Hepatocyte (in vitro differentiated cells): ENCODE measurements at regions not wholly inside any gene's neighbourhood (a gene's known extent, or its start where the extent isn't known, plus 50 kb on each side); places are given as distances from the start of the nearest gene placed in this dataset.

Experiments used
- CTCF ChIP-seq: fragments of 200-600 bp; sonication (generic); IDR thresholded peaks from 2 replicates; pipeline ENCODE4 v1.5.1; 2016; ENCODE audit warnings: antibody characterized with exemption, mild to moderate bottlenecking; ENCODE audit not compliant: poor library complexity
- EZH2phosphoT487 ChIP-seq: fragments of 200-600 bp; sonication (generic); IDR thresholded peaks from one replicate; pipeline ENCODE4 v1.6.1; 2018; ENCODE audit warnings: antibody characterized with exemption, mild to moderate bottlenecking, low read depth, moderate library complexity; ENCODE audit not compliant: unreplicated experiment, severe bottlenecking

- TF ChIP-seq CTCF: no peak
- TF ChIP-seq EZH2phosphoT487: no peak
These were observed 242.7 kb downstream of the CLIC5 start for GRCh38 chr6:45772886-45773495.
